CD14-positive monocyte (primary cell): ENCODE measurements at regions not wholly inside any gene's neighbourhood (a gene's known extent, or its start where the extent isn't known, plus 50 kb on each side); places are given as distances from the start of the nearest gene placed in this dataset.

Experiments used
- DNase-seq, 3 donors: peaks; one replicate each; pipeline ENCODE4 v3.0.0-alpha.2; 2011 to 2022
- H2AFZ ChIP-seq: 2 replicates; pipeline ENCODE4 v1.6.0; 2012; ENCODE audit warnings: mild to moderate bottlenecking, low read depth, low read length, inconsistent platforms; ENCODE audit not compliant: insufficient read depth, poor library complexity, severe bottlenecking
- H3K27ac ChIP-seq, 2 donors: 1 replicate in 1 of 2; 2 replicates in 1 of 2; pipeline ENCODE4 v1.5.1; 2012 to 2013; ENCODE audit warnings: low read length in 2 of 2, control low read depth in 1 of 2, inconsistent platforms in 1 of 2, low read depth in 1 of 2, mild to moderate bottlenecking in 1 of 2
- H3K27me3 ChIP-seq, 2 donors: one replicate each; pipeline versions ENCODE4 v1.6.0 to v1.6.1; 2011 to 2013; ENCODE audit warnings: low read length in 2 of 2; ENCODE audit not compliant: control insufficient read depth in 2 of 2, insufficient read depth in 2 of 2
- H3K36me3 ChIP-seq, 2 donors: replicated peaks in 1 of 2; 1 replicate in 1 of 2; 2 replicates in 1 of 2; pipeline versions ENCODE4 v1.5.1 to v1.6.1; 2012 to 2013; ENCODE audit warnings: low read length in 2 of 2, control low read depth in 1 of 2, inconsistent platforms in 1 of 2, mild to moderate bottlenecking in 1 of 2; ENCODE audit not compliant: insufficient read depth in 2 of 2, control insufficient read depth in 1 of 2
- H3K4me1 ChIP-seq, 2 donors: 1 replicate in 1 of 2; 2 replicates in 1 of 2; pipeline versions ENCODE4 v1.5.1 to v1.6.1; 2012 to 2013; ENCODE audit warnings: low read length in 2 of 2, control low read depth in 1 of 2, inconsistent platforms in 1 of 2, mild to moderate bottlenecking in 1 of 2, moderate library complexity in 1 of 2; ENCODE audit not compliant: insufficient read depth in 2 of 2, control insufficient read depth in 1 of 2
- H3K4me2 ChIP-seq: replicated peaks from 2 replicates; pipeline ENCODE3; 2012; ENCODE audit warnings: low read length, moderate library complexity, mild to moderate bottlenecking; ENCODE audit not compliant: poor library complexity, severe bottlenecking; ENCODE audit errors: extremely low read depth
- H3K4me3 ChIP-seq, 3 experiments: fragments of 200-600 bp in 1 of 3; sonication (generic) in 1 of 3; replicated peaks in 1 of 3; 1 replicate in 2 of 3; 2 replicates in 1 of 3; pipeline ENCODE4 v1.5.1; 2011 to 2013; ENCODE audit warnings: low read length in 3 of 3, mild to moderate bottlenecking in 3 of 3, control low read depth in 2 of 3, low read depth in 2 of 3, inconsistent platforms in 1 of 3, moderate library complexity in 1 of 3
- H3K79me2 ChIP-seq: 2 replicates; pipeline ENCODE4 v1.6.0; 2012; ENCODE audit warnings: mild to moderate bottlenecking, control low read depth, inconsistent platforms, low read length, moderate library complexity; ENCODE audit not compliant: insufficient read depth
- H3K9ac ChIP-seq: 2 replicates; pipeline ENCODE4 v1.6.0; 2017; ENCODE audit warnings: low read length, mild to moderate bottlenecking; ENCODE audit not compliant: insufficient read depth, poor library complexity, severe bottlenecking
- H3K9me3 ChIP-seq, 2 donors: replicated peaks in 1 of 2; 1 replicate in 1 of 2; 2 replicates in 1 of 2; pipeline versions ENCODE4 v1.5.1 to v1.6.1; 2012 to 2013; ENCODE audit warnings: low read length in 2 of 2, control low read depth in 1 of 2; ENCODE audit not compliant: control insufficient read depth in 1 of 2, insufficient read depth in 1 of 2
- H4K20me1 ChIP-seq: 2 replicates; pipeline ENCODE4 v1.6.0; 2012; ENCODE audit warnings: mild to moderate bottlenecking, low read length, control low read depth, moderate library complexity; ENCODE audit not compliant: insufficient read depth
- H3K27ac Mint-ChIP-seq, 7 donors: one replicate each; pipeline ENCODE4 v1.8.0; 2020; ENCODE audit warnings: mild to moderate bottlenecking in 7 of 7, mixed read lengths in 7 of 7, moderate library complexity in 6 of 7, inconsistent platforms in 2 of 7
- H3K27me3 Mint-ChIP-seq, 3 donors: one replicate each; pipeline ENCODE4 v1.8.0; 2021 to 2022; ENCODE audit warnings: low read depth in 3 of 3, mild to moderate bottlenecking in 3 of 3, mixed read lengths in 3 of 3, moderate library complexity in 3 of 3, inconsistent platforms in 1 of 3
- H3K36me3 Mint-ChIP-seq, 2 donors: one replicate each; pipeline ENCODE4 v1.8.0; 2020; ENCODE audit warnings: mixed read lengths in 2 of 2, inconsistent platforms in 1 of 2, mild to moderate bottlenecking in 1 of 2
- H3K4me1 Mint-ChIP-seq: one replicate; pipeline ENCODE4 v1.8.0; 2020; ENCODE audit warnings: mild to moderate bottlenecking, mixed read lengths
- H3K4me3 Mint-ChIP-seq, 2 donors: one replicate each; pipeline ENCODE4 v1.8.0; 2020; ENCODE audit warnings: mild to moderate bottlenecking in 2 of 2, mixed read lengths in 2 of 2, moderate library complexity in 1 of 2
- H3K9me3 Mint-ChIP-seq, 7 donors: one replicate each; pipeline ENCODE4 v1.8.0; 2020 to 2022; ENCODE audit warnings: mixed read lengths in 7 of 7, mild to moderate bottlenecking in 6 of 7, moderate library complexity in 6 of 7, inconsistent platforms in 2 of 7
- CTCF ChIP-seq: fragments of 200-600 bp; IDR thresholded peaks from one replicate; pipeline ENCODE4 v1.8.0; 2022; ENCODE audit warnings: antibody characterized with exemption, mild to moderate bottlenecking
- WGBS: methylation state at CpG from one replicate; pipeline ENCODE4 v1.1.5; 2013; ENCODE audit warnings: missing lambda C conversion rate; ENCODE audit not compliant: insufficient coverage; 5-methylcytosine and 5-hydroxymethylcytosine counted together
- intact Hi-C, 2 donors: fragments of 100-400 bp; cut with micrococcal nuclease; formaldehyde crosslinking; loops; one replicate each; pipeline versions ENCODE4 v1.15.0 to v1.15.1; 2023

DNA sequence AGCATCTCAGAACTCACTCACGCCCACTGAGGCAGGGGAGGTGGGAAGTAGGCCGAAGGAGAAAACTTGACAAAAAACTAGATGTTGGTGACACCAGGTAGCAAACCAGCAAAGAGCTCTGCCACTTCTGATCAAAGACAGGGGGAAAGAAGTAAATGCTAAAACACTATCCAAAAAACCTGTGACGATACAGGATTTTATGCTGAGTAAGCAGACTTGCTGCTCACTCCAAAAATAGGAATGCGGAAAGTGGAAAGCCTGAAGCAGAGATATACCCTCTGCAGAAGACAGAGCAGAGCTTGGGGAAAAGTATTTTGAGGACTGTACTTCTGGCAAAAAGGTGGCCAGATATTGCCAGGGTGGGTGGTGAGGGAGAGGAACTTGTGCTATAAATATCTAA, 73.3 kb upstream of the YPEL5 start:
- Histone ChIP-seq H3K36me3 (no peaks in the 10 kb centered on the region), H3K79me2 (no peaks in the 10 kb centered on the region), H3K4me1 (no peaks in the 10 kb centered on the region), H3K9me3 (no peaks in the 10 kb centered on the region), H3K9ac (no peak overlapping the region), H2AFZ (no peak overlapping the region), H4K20me1 (no peaks in the 10 kb centered on the region), H3K27ac (no peak overlapping the region), H3K4me2 (no peak overlapping the region), H3K4me3 (no peak overlapping the region), H3K27me3 (peaks cover 2 to 4% of the 10 kb centered on the region in 2 donors)
- no peak for DNase-seq
- 100% methylated on average over 1 of the region's 4 CpGs for WGBS
- Mint-ChIP-seq H3K36me3 (no peaks in the 10 kb centered on the region), H3K4me3 (no peak overlapping the region), H3K27me3 (peaks cover 17 to 21% (median 18%) of the 10 kb centered on the region in 3 donors), H3K27ac (no peak overlapping the region), H3K4me1 (no peaks in the 10 kb centered on the region), H3K9me3 (no peaks in the 10 kb centered on the region)
- intact Hi-C loops = loop anchor here in 1 of 2 donors (10.0 kb wide), 1 partner anchor 149 kb away; the partner anchor contains the start of gene ALK
- TF ChIP-seq CTCF = no peak

GRCh38 chr2:30074023-30074422, 72.8 kb upstream of the YPEL5 start:
- Histone ChIP-seq H3K4me2 (no peak overlapping the region), H3K79me2 (no peaks in the 10 kb centered on the region), H3K4me3 (no peak overlapping the region), H3K4me1 (no peaks in the 10 kb centered on the region), H2AFZ (no peak overlapping the region), H3K27ac (no peak overlapping the region), H3K9me3 (no peaks in the 10 kb centered on the region), H3K27me3 (peaks cover 2 to 4% of the 10 kb centered on the region in 2 donors), H3K9ac (no peak overlapping the region), H4K20me1 (no peaks in the 10 kb centered on the region), H3K36me3 (no peaks in the 10 kb centered on the region)
- Mint-ChIP-seq H3K27ac (no peak overlapping the region), H3K9me3 (no peaks in the 10 kb centered on the region), H3K4me1 (no peaks in the 10 kb centered on the region), H3K36me3 (no peaks in the 10 kb centered on the region), H3K4me3 (no peak overlapping the region), H3K27me3 (peaks cover 15 to 24% (median 17%) of the 10 kb centered on the region in 3 donors)
- no peak for DNase-seq
- intact Hi-C loops = loop anchor here in 1 of 2 donors (10.0 kb wide), 1 partner anchor 149 kb away; the partner anchor contains the start of gene ALK
- TF ChIP-seq CTCF = no peak
- WGBS = 84% methylated on average over 5 of the region's 6 CpGs
